Transverse colon (tissue), 4 donors: ENCODE measurements at regions not wholly inside any gene's neighbourhood (a gene's known extent, or its start where the extent isn't known, plus 50 kb on each side); places are given as distances from the start of the nearest gene placed in this dataset.

Experiments
- DNase-seq: peaks from one replicate; pipeline ENCODE4 v3.0.0-alpha.2; 2019
- H3K27ac ChIP-seq, 4 donors: fragments of 200-600 bp; sonication (generic); 2 replicates each; pipeline ENCODE4 v1.5.1; 2016 to 2018; ENCODE audit warnings: inconsistent platforms in 4 of 4
- H3K27me3 ChIP-seq: fragments of 200-600 bp; sonication (generic); 2 replicates; pipeline ENCODE4 v1.5.1; 2017; ENCODE audit warnings: inconsistent platforms
- H3K36me3 ChIP-seq, 4 donors: fragments of 200-600 bp; sonication (generic); 2 replicates each; pipeline ENCODE4 v1.5.1; 2017 to 2019; ENCODE audit warnings: inconsistent platforms in 4 of 4
- H3K4me1 ChIP-seq, 4 donors: fragments of 200-600 bp; sonication (generic); 2 replicates each; pipeline ENCODE4 v1.5.1; 2017 to 2020; ENCODE audit warnings: inconsistent platforms in 4 of 4
- H3K4me3 ChIP-seq, 4 donors: fragments of 200-600 bp; sonication (generic); 1 replicate in 1 of 4; 2 replicates in 3 of 4; pipeline versions ENCODE4 v1.5.1 to v1.6.1; 2017 to 2019; ENCODE audit warnings: inconsistent platforms in 4 of 4
- H3K9me3 ChIP-seq, 2 donors: fragments of 200-600 bp; sonication (generic); 2 replicates each; pipeline ENCODE4 v1.5.1; 2017 to 2019; ENCODE audit warnings: inconsistent platforms in 2 of 2
- CTCF ChIP-seq, 5 experiments: fragments of 200-600 bp in 3 of 5; fragments of 450-650 bp in 2 of 5; sonication (generic) in 3 of 5; IDR thresholded peaks; 1 replicate in 2 of 5; 2 replicates in 3 of 5; pipeline ENCODE4 v1.5.1; 2016 to 2017; ENCODE audit warnings: antibody characterized with exemption in 5 of 5, inconsistent platforms in 3 of 5, mild to moderate bottlenecking in 2 of 5, moderate library complexity in 1 of 5
- EP300 ChIP-seq: sonication (generic); formaldehyde crosslinking; IDR thresholded peaks from one replicate; pipeline ENCODE4 v1.6.1; 2017; ENCODE audit warnings: antibody characterized with exemption, low read depth
- POLR2A ChIP-seq: fragments of 450-650 bp; IDR thresholded peaks from one replicate; pipeline ENCODE4 v1.6.1; 2016; ENCODE audit warnings: antibody characterized with exemption, mild to moderate bottlenecking, moderate library complexity
- POLR2AphosphoS5 ChIP-seq, 3 donors: sonication (generic); formaldehyde crosslinking; IDR thresholded peaks; one replicate each; pipeline ENCODE4 v1.6.1; 2016; ENCODE audit warnings: antibody characterized with exemption in 3 of 3
- WGBS, 2 donors: methylation state at CpG; one replicate each; pipeline ENCODE4 v1.1.5; 2018; ENCODE audit warnings: low coverage in 1 of 2; 5-methylcytosine and 5-hydroxymethylcytosine counted together
- in situ Hi-C, 4 donors: fragments of 200-750 bp; cut with MboI; loops; one replicate each; pipeline versions ENCODE4 v1.15.0 to v1.15.1; 2017; ENCODE audit warnings: low sequenced_read_pairs in 3 of 4, low pct_ligation_motif_present in 1 of 4, low pct_unique_long_range_greater_than_20kb in 1 of 4
- intact Hi-C: fragments of 100-400 bp; cut with DNase I; formaldehyde crosslinking; loops from one replicate; pipeline ENCODE4 v1.15.1; 2023; ENCODE audit warnings: low total_unique reads

GRCh38 chr4:120443116-120443515 is 376.5 kb upstream of the MAD2L1 start:
- no peaks in the 10 kb centered on the region for H3K9me3 ChIP-seq
- DNase-seq, result no peak
- H3K27me3 ChIP-seq, result no peaks in the 10 kb centered on the region
- H3K4me1 ChIP-seq, result no peaks in the 10 kb centered on the region
- no peak overlapping the region for H3K27ac ChIP-seq
- intact Hi-C loops (no loop called here), in situ Hi-C loops (no loop called here)
- no peak for TF ChIP-seq EP300
- TF ChIP-seq CTCF (IDR thresholded peaks at IDR 0.05), result no peak
- TF ChIP-seq POLR2A, result no peak
- TF ChIP-seq POLR2AphosphoS5 (IDR thresholded peaks at IDR 0.05), result no peak
- no peaks in the 10 kb centered on the region for H3K36me3 ChIP-seq
- 63 to 81% methylated on average over 1 of the region's 1 CpG for WGBS, 2 donors
- no peak overlapping the region for H3K4me3 ChIP-seq

GRCh38 chr4:120440730-120441129 is 374.1 kb upstream of the MAD2L1 start:
- intact Hi-C loops, result no loop called here

GRCh38 chr4:120435179-120435578 is 368.5 kb upstream of the MAD2L1 start:
- 45 to 50% methylated on average over 2 to 5 of the region's 5 CpGs for WGBS, 2 donors
- H3K4me1 ChIP-seq, result no peaks in the 10 kb centered on the region
- no peaks in the 10 kb centered on the region for H3K9me3 ChIP-seq
- intact Hi-C loops, result no loop called here
- H3K4me3 ChIP-seq, result no peak overlapping the region
- in situ Hi-C loops, result no loop called here
- no peaks in the 10 kb centered on the region for H3K36me3 ChIP-seq
- no peak overlapping the region for H3K27ac ChIP-seq
- no peaks in the 10 kb centered on the region for H3K27me3 ChIP-seq
- no peak for TF ChIP-seq POLR2A
- no peak for TF ChIP-seq POLR2AphosphoS5 (IDR thresholded peaks at IDR 0.05)
- TF ChIP-seq EP300, result no peak
- no peak for TF ChIP-seq CTCF (IDR thresholded peaks at IDR 0.05)
- DNase-seq, result no peak

More at GRCh38 chr4:120440730-120441129, 374.1 kb upstream of the MAD2L1 start:
- Histone ChIP-seq H3K9me3 (no peaks in the 10 kb centered on the region), H3K4me1 (no peaks in the 10 kb centered on the region), H3K27me3 (no peaks in the 10 kb centered on the region), H3K36me3 (no peaks in the 10 kb centered on the region), H3K4me3 (no peak overlapping the region), H3K27ac (no peak overlapping the region)
- in situ Hi-C loops, result no loop called here
- TF ChIP-seq POLR2AphosphoS5 (IDR thresholded peaks at IDR 0.05), result no peak
- no peak for TF ChIP-seq CTCF (IDR thresholded peaks at IDR 0.05)
- no peak for TF ChIP-seq POLR2A
- DNase-seq, result no peak
- 56% methylated on average over 3 of the region's 3 CpGs; no CpG with 5 or more reads in 1 of the 2 donors for WGBS, 2 donors

GRCh38 chr4:120434756-120435155 is 368.1 kb upstream of the MAD2L1 start:
- in situ Hi-C loops (no loop called here), intact Hi-C loops (no loop called here)
- WGBS, 2 donors, result 75% methylated on average over 2 of the region's 2 CpGs
- no peaks in the 10 kb centered on the region for H3K9me3 ChIP-seq
- TF ChIP-seq CTCF (IDR thresholded peaks at IDR 0.05) (no peak), POLR2A (no peak), EP300 (no peak), POLR2AphosphoS5 (IDR thresholded peaks at IDR 0.05) (no peak)
- H3K27me3 ChIP-seq, result no peaks in the 10 kb centered on the region
- no peak overlapping the region for H3K4me3 ChIP-seq
- no peaks in the 10 kb centered on the region for H3K4me1 ChIP-seq
- no peaks in the 10 kb centered on the region for H3K36me3 ChIP-seq
- H3K27ac ChIP-seq, result no peak overlapping the region
- no peak for DNase-seq
